GM12873 (cell line): ENCODE measurements at regions not wholly inside any gene's neighbourhood (a gene's known extent, or its start where the extent isn't known, plus 50 kb on each side); places are given as distances from the start of the nearest gene placed in this dataset.

Experiments
- CTCF ChIP-seq: IDR thresholded peaks from 2 replicates; pipeline ENCODE4 v1.5.1; 2012; ENCODE audit warnings: low read depth, mild to moderate bottlenecking, moderate library complexity, low read length, control low read depth; ENCODE audit not compliant: insufficient read depth; ENCODE audit errors: missing control alignments

- TF ChIP-seq CTCF = no peak
Measured at GRCh38 chr2:221786297-221786926, 214.3 kb upstream of the EPHA4 start.

DNA sequence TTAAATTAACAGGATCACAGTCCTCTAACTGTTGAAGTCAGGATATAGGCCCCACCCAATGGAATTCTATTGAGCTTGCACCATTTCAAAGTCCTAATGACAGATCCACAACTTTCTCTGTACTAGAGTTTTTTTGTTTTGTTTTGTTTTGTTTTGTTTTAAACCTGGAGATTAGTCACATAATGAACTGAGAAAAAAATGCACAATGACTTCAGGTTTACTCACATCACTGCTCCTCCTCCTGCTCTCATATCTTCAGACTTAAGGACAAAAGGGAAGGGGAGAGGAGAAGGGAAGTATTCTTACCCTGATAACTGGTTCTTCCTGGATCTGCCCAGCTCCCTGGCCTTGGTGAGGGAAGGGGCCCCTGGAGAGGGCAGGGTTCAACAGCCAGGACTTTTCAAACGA lies 208.2 kb upstream of the EPHA4 start:
- no peak for TF ChIP-seq CTCF

- no peak for TF ChIP-seq CTCF
Measured at GRCh38 chr2:221779614-221780067, 207.5 kb upstream of the EPHA4 start.

DNA sequence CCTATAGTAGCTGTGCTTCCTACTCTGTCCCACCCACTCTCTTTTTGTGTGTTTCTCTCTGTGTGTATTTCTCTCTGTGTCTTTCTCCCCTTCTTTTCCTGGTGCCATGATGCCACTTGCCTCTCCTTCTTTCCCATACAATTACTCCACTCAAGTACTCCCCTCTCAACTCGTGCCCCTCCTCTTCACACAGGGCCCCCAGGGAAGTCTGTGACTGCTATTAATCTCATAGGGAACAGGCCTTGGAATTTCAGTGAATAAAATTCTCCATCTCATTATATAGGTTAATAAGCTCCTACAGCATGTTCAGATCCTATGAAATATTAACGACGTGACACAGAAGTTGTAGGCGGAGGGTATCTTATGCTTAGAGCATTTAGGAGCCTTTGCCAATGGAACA lies 205.9 kb upstream of the EPHA4 start:
- no peak for TF ChIP-seq CTCF

- TF ChIP-seq CTCF = no peak
Measured at GRCh38 chr2:221777119-221777518, 205.0 kb upstream of the EPHA4 start.

DNA sequence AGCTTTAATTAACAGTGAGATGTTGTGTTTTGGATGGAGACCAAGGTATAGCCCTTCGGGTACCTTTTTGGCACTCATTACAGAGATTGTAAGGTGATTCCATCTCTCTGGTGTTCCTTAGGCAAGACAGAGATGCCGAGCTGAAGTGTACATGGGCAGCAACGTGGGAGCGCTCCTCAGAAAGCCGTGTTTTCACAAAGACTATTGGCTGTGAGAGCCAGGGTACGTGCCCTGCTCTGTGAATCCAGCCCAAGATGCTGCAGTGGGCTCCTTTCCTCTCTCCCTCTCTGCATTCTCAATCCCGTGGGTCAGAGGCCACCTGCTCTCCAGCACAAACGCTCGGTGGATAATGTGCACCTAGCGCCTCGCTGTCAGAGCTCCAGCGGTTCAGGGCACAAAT lies 203.0 kb upstream of the EPHA4 start:
- TF ChIP-seq CTCF = no peak

DNA sequence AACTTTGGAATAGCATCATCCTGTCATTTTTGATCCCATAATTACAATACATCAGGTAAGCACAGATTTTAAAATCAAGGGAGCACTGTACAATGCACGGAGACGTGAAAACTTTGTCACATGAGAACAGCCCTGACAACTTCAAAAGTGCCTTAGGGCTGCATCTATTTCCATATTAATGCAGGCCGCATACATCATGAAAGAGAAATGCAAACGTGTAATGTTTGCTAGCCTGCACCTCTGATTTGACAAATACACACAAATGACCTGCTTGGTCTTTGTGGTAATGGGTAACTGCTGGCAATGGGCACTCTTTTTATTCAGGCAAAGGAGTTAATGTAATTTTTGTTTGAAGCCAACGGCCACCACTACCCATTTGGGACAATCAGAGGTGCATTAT lies 202.0 kb upstream of the EPHA4 start:
- TF ChIP-seq CTCF = no peak
